K562 (cell line): ENCODE measurements at regions not wholly inside any gene's neighbourhood (a gene's known extent, or its start where the extent isn't known, plus 50 kb on each side); places are given as distances from the start of the nearest gene placed in this dataset.

ENCODE experiments used
- ATAC-seq: fragments of 200-7000 bp; cut with Tn5 transposase; 3 replicates; pipeline ENCODE4 v1.9.1; 2020; ENCODE audit warnings: moderate library complexity
- BruUV-seq: library from RNA; stranded (reverse); fragments of 400-500 nt; replicated peaks from 2 replicates; lab custom pipeline; 2021; lab: Mats Ljungman, UMichigan
- CTCF ChIA-PET: fragments of 300-600 bp; formaldehyde crosslinking; extraction: SDS; loops from one replicate; lab custom pipeline; 2021; ENCODE audit warnings: low intra/inter-chr PET ratio; lab: Yijun Ruan, JAX
- POLR2A ChIA-PET: fragments of 300-600, 350-650 bp; sonication (Branson Sonifier 250); formaldehyde crosslinking; extraction: SDS; loops from one replicate; lab custom pipeline; 2021; ENCODE audit warnings: antibody characterized with exemption, inconsistent platforms; lab: Yijun Ruan, JAX
- DNase-seq, 4 experiments: peaks; one replicate each; pipeline versions ENCODE4 v3.0.0 to v3.0.0-alpha.2; 2011 to 2018; ENCODE audit warnings: low spot score in 3 of 4, mixed read lengths in 3 of 4; ENCODE audit errors: extremely low read depth in 1 of 4
- FAIRE-seq: peaks from 2 replicates; lab custom pipeline; 2011; peaks lifted over from hg19 to GRCh38; lab: Jason Lieb, UNC
- H2AFZ ChIP-seq: 2 replicates; pipeline ENCODE4 v1.6.0; 2011; ENCODE audit warnings: low read depth, low read length, control low read depth, inconsistent platforms
- H3K27ac ChIP-seq: fragments of 200-600 bp; 3 replicates; pipeline ENCODE4 v1.8.0; 2011; ENCODE audit warnings: low read depth, mild to moderate bottlenecking, control low read depth, inconsistent platforms, low read length, moderate library complexity, mixed read lengths; ENCODE audit errors: extremely low read depth
- H3K27me3 ChIP-seq, 2 experiments: fragments of 300-600 bp in 1 of 2; 2 replicates in 1 of 2; 3 replicates in 1 of 2; pipeline versions ENCODE4 v1.6.0 to v1.8.0; 2011; ENCODE audit warnings: inconsistent platforms in 2 of 2, low read length in 2 of 2, mild to moderate bottlenecking in 1 of 2, mixed read lengths in 1 of 2, moderate library complexity in 1 of 2; ENCODE audit not compliant: control insufficient read depth in 2 of 2, insufficient read depth in 2 of 2
- H3K36me3 ChIP-seq: fragments of 300-600 bp; 3 replicates; pipeline ENCODE4 v1.8.0; 2011; ENCODE audit warnings: mild to moderate bottlenecking, low read length, inconsistent platforms; ENCODE audit not compliant: control insufficient read depth, insufficient read depth
- H3K4me1 ChIP-seq, 2 experiments: fragments of 200-600 bp in 1 of 2; replicated peaks in 1 of 2; 2 replicates in 1 of 2; 3 replicates in 1 of 2; pipeline versions ENCODE4 v1.5.1 to v1.8.0; 2011; ENCODE audit warnings: inconsistent platforms in 2 of 2, low read length in 2 of 2, mild to moderate bottlenecking in 1 of 2, mixed read lengths in 1 of 2, moderate library complexity in 1 of 2; ENCODE audit not compliant: control insufficient read depth in 2 of 2, insufficient read depth in 2 of 2
- H3K4me2 ChIP-seq: 2 replicates; pipeline ENCODE4 v1.6.1; 2011; ENCODE audit warnings: low read length, control low read depth, inconsistent platforms, mixed read lengths; ENCODE audit not compliant: insufficient read depth
- H3K4me3 ChIP-seq: fragments of 200-600 bp; sonication (generic), shearing (Covaris generic); 2 replicates; pipeline ENCODE4 v1.5.1; 2016; ENCODE audit warnings: control low read depth, inconsistent platforms
- H3K79me2 ChIP-seq: fragments of 200-600 bp; 3 replicates; pipeline ENCODE4 v1.8.0; 2011; ENCODE audit warnings: low read length, inconsistent platforms; ENCODE audit not compliant: control insufficient read depth, insufficient read depth
- H3K9ac ChIP-seq, 2 experiments: 2 replicates each; pipeline versions ENCODE4 v1.6.0 to v1.6.1; 2011; ENCODE audit warnings: low read depth in 2 of 2, low read length in 2 of 2, control low read depth in 1 of 2, inconsistent platforms in 1 of 2, mild to moderate bottlenecking in 1 of 2, mixed read lengths in 1 of 2; ENCODE audit not compliant: insufficient read depth in 1 of 2
- H3K9me1 ChIP-seq: one replicate; pipeline ENCODE4 v1.6.0; 2011; ENCODE audit warnings: inconsistent platforms, mild to moderate bottlenecking, low read length, moderate library complexity; ENCODE audit not compliant: control insufficient read depth, insufficient read depth
- H3K9me3 ChIP-seq: replicated peaks from 2 replicates; pipeline ENCODE4 v1.5.1; 2011; ENCODE audit warnings: low read depth, low read length, inconsistent platforms; ENCODE audit not compliant: control insufficient read depth, insufficient read depth
- H4K20me1 ChIP-seq: replicated peaks from 2 replicates; pipeline ENCODE4 v1.6.1; 2011; ENCODE audit warnings: low read length, inconsistent platforms, mixed read lengths; ENCODE audit not compliant: control insufficient read depth, insufficient read depth
- BCLAF1 ChIP-seq, 2 experiments: fragments of 450-650 bp in 1 of 2; IDR thresholded peaks; 2 replicates each; pipeline ENCODE4 v1.6.1; 2011 to 2017; ENCODE audit warnings: low read depth in 2 of 2, antibody characterized with exemption in 1 of 2, borderline replicate concordance in 1 of 2, low read length in 1 of 2, mild to moderate bottlenecking in 1 of 2, mixed read lengths in 1 of 2; ENCODE audit not compliant: control insufficient read depth in 1 of 2
- CREB1 ChIP-seq, 2 experiments: sonication (generic) in 1 of 2; formaldehyde crosslinking in 1 of 2; IDR thresholded peaks; 2 replicates each; pipeline versions ENCODE4 v1.6.1 to v1.8.0; 2012 to 2022; ENCODE audit warnings: inconsistent platforms in 1 of 2, mild to moderate bottlenecking in 1 of 2, missing genetic modification reagents in 1 of 2, moderate library complexity in 1 of 2
- E2F4 ChIP-seq: sonication (generic); formaldehyde crosslinking; IDR thresholded peaks from 2 replicates; pipeline ENCODE4 v1.8.0; 2022; ENCODE audit warnings: mild to moderate bottlenecking, low read depth, missing genetic modification reagents
- FOXA3 ChIP-seq, 2 experiments: fragments of 450-650 bp in 1 of 2; sonication (generic) in 1 of 2; formaldehyde crosslinking; IDR thresholded peaks in 1 of 2; conservative IDR thresholded peaks in 1 of 2; 2 replicates each; pipeline versions ENCODE4 v1.4.0 to v1.8.0; 2020 to 2022; ENCODE audit warnings: mild to moderate bottlenecking in 2 of 2, missing genetic modification reagents in 1 of 2
- HEY1 ChIP-seq: fragments of 250-450 bp; sonication (Bioruptor Pico); IDR thresholded peaks from 2 replicates; pipeline ENCODE4 v1.5.0; 2020; ENCODE audit warnings: mild to moderate bottlenecking, moderate library complexity, borderline replicate concordance
- HNRNPUL1 ChIP-seq: fragments of 200-400 bp; formaldehyde crosslinking; IDR thresholded peaks from 2 replicates; pipeline ENCODE4 v1.6.1; 2017; ENCODE audit warnings: low read length
- IFI16 ChIP-seq: fragments of 250-450 bp; sonication (Bioruptor Pico); IDR thresholded peaks from 2 replicates; pipeline ENCODE4 v2.1.2; 2022; ENCODE audit warnings: mild to moderate bottlenecking, inconsistent platforms
- MBD1 ChIP-seq: fragments of 250-450 bp; sonication (Bioruptor Pico); IDR thresholded peaks from 2 replicates; pipeline ENCODE4 v1.8.0; 2022; ENCODE audit warnings: inconsistent platforms
- NFE2L1 ChIP-seq: fragments of 450-650 bp; IDR thresholded peaks from 2 replicates; pipeline ENCODE4 v1.6.1; 2016; ENCODE audit warnings: missing genetic modification characterization, low read depth, mild to moderate bottlenecking, missing compliant biosample characterization, moderate library complexity, borderline replicate concordance
- TRIM28 ChIP-seq: fragments of 450-650 bp; IDR thresholded peaks from 2 replicates; pipeline ENCODE4 v1.6.1; 2017
- ZNF175 ChIP-seq: fragments of 200-800 bp; sonication (Bioruptor generic); IDR thresholded peaks from 2 replicates; pipeline ENCODE4 v1.6.1; 2016; ENCODE audit warnings: low read depth, mild to moderate bottlenecking, missing genetic modification characterization, missing compliant biosample characterization
- ZNF561 ChIP-seq: fragments of 450-650 bp; formaldehyde crosslinking; conservative IDR thresholded peaks from 2 replicates; pipeline ENCODE4 v1.4.0; 2020; ENCODE audit warnings: mild to moderate bottlenecking, moderate library complexity
- WGBS: fragments of 100-300 bp; shearing (Covaris generic); methylation state at CpG from one replicate; pipeline ENCODE4 v1.1.6; 2016; ENCODE audit warnings: low coverage, mixed read lengths; ENCODE audit not compliant: insufficient coverage; ENCODE audit errors: missing lambda C conversion rate; 5-methylcytosine and 5-hydroxymethylcytosine counted together
- in situ Hi-C: fragments of 300-500 bp; cut with MboI; formaldehyde crosslinking; loops from 4 replicates; pipeline ENCODE4 v1.15.0; 2018; ENCODE audit warnings: inconsistent platforms, mixed read lengths
- intact Hi-C: fragments of 100-400 bp; cut with micrococcal nuclease; formaldehyde crosslinking; loops from 2 replicates; pipeline ENCODE4 v1.14.2; 2022
- TF ChIP-seq, protein P1 (sequence below): IDR thresholded peaks from 3 replicates; pipeline ENCODE4 v1.6.1; 2011; ENCODE audit warnings: borderline replicate concordance, mild to moderate bottlenecking, moderate library complexity; ENCODE audit not compliant: insufficient read length; ENCODE audit errors: extremely low read depth

DNA sequence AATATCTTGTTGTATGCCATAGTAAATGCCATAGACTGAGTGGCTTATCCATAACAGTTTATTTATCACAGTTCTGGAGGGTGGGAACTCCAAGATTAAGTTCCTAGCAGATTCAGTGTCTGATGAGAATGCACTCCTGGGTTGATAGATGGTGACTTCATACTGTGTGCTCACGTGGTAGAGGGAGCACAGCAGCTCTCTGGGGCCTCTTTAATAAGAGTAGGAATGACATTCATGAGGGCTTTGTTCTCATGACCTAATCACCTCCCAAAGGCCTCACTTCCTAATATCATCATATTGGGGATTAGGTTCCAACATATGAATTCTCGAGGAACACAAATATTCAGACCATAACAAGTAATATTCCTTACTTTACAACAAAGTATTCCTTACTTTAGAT is 98.1 kb upstream of the SH3BP4 start:
- no peak overlapping the region for H3K9ac ChIP-seq
- no peaks in the 10 kb centered on the region for H3K79me2 ChIP-seq
- no peak overlapping the region for H3K4me2 ChIP-seq
- no peaks in the 10 kb centered on the region for H3K36me3 ChIP-seq
- H3K9me3 ChIP-seq: no peaks in the 10 kb centered on the region
- H3K27ac ChIP-seq: no peak overlapping the region
- ATAC-seq (no peak), DNase-seq (no peak), FAIRE-seq (no peak)
- H3K27me3 ChIP-seq: peaks cover 0 to 6% of the 10 kb centered on the region in 2 experiments; a peak in 1 of 5 replicates
- H3K4me3 ChIP-seq: no peak overlapping the region
- POLR2A ChIA-PET: no interaction called here
- no peak overlapping the region for H2AFZ ChIP-seq
- CTCF ChIA-PET: no interaction called here
- H4K20me1 ChIP-seq: no peaks in the 10 kb centered on the region
- H3K9me1 ChIP-seq: no peaks in the 10 kb centered on the region
- 0% methylated on average over 2 of the region's 2 CpGs for WGBS
- no TSS peak for BruUV-seq
- no peaks in the 10 kb centered on the region; a peak in 1 of 5 replicates for H3K4me1 ChIP-seq
- intact Hi-C loops (no loop called here), in situ Hi-C loops (no loop called here)
- TF ChIP-seq NFE2L1 (no peak), ZNF175 (CRISPR knock-in tag) (no peak), IFI16 (CRISPR knock-in tag) (no peak), BCLAF1 (IDR thresholded peaks at IDR 0.05; ENCODE audit: borderline replicate concordance in 1 of 2, control insufficient read depth in 1 of 2, low read depth in 2 of 2, low read length in 1 of 2) (no peak), MBD1 (CRISPR knock-in tag) (no peak), HEY1 (CRISPR knock-in tag) (no peak), TRIM28 (no peak), HNRNPUL1 (no peak), E2F4 (CRISPR knock-in tag) (no peak), FOXA3 (CRISPR knock-in tag; conservative IDR thresholded peaks at IDR 0.05 in 1 of 2, IDR thresholded peaks at IDR 0.05 in 1 of 2) (no peak), ZNF561 (CRISPR knock-in tag) (no peak), CREB1 (IDR thresholded peaks at IDR 0.05) (no peak), CREB1 (CRISPR knock-in tag; IDR thresholded peaks at IDR 0.05) (no peak)
- TF ChIP-seq, protein P1, sequence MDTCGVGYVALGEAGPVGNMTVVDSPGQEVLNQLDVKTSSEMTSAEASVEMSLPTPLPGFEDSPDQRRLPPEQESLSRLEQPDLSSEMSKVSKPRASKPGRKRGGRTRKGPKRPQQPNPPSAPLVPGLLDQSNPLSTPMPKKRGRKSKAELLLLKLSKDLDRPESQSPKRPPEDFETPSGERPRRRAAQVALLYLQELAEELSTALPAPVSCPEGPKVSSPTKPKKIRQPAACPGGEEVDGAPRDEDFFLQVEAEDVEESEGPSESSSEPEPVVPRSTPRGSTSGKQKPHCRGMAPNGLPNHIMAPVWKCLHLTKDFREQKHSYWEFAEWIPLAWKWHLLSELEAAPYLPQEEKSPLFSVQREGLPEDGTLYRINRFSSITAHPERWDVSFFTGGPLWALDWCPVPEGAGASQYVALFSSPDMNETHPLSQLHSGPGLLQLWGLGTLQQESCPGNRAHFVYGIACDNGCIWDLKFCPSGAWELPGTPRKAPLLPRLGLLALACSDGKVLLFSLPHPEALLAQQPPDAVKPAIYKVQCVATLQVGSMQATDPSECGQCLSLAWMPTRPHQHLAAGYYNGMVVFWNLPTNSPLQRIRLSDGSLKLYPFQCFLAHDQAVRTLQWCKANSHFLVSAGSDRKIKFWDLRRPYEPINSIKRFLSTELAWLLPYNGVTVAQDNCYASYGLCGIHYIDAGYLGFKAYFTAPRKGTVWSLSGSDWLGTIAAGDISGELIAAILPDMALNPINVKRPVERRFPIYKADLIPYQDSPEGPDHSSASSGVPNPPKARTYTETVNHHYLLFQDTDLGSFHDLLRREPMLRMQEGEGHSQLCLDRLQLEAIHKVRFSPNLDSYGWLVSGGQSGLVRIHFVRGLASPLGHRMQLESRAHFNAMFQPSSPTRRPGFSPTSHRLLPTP: no peak
